ENCODE measurements at regions not wholly inside any gene's neighbourhood (a gene's known extent, or its start where the extent isn't known, plus 50 kb on each side); places are given as distances from the start of the nearest gene placed in this dataset.
"Not testable (repeated sequence)": the region's sequence is repeated elsewhere in the genome, so short reads cannot be mapped to it uniquely, and the experiment has no call there.

DNA sequence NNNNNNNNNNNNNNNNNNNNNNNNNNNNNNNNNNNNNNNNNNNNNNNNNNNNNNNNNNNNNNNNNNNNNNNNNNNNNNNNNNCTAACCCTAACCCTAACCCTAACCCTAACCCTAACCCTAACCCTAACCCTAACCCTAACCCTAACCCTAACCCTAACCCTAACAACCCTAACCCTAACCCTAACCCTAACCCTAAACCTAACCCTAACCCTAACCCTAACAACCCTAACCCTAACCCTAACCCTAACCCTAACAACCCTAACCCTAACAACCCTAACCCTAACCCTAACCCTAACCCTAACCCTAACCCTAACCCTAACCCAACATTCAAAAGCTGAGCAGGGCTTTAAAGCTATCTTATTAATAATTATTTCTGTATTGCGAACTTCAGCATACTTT is 182.5 kb upstream of the FAM20C start:
- DNase-seq, result peak; percentile 45

DNA sequence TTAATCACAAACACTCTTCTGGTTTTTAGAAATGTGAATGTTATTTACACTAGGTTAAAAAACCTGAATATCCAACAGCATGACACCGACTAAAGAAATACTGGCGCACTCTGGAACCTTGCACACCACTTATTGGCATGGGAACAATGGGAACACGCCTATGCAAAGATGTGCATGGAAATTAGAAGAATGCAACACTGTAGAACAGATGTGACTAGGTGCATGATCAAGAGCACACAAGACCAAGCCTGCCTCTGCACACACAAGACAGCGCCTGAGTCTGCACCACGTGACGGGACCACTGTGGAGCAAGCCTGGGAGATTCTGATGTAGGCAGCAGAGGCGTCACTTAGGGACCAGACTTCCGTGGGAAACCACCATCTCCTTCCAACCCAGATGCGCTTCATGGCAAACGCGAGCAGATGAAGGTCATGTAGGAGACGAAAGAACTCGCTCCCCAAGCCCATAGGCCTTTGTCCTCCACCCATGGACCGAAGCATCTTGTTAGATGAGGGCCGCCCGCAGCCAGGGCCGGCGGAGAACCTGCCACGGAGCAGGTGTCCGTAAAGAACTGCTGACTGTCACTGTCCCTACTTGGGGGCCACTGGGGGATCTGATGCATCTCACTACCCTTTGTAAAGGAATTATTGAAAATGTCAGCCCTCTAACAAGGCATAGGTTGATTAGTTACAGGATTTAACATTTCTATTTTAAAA is 159.6 kb upstream of the FAM20C start:
- DNase-seq, result not testable (repeated sequence)

DNA sequence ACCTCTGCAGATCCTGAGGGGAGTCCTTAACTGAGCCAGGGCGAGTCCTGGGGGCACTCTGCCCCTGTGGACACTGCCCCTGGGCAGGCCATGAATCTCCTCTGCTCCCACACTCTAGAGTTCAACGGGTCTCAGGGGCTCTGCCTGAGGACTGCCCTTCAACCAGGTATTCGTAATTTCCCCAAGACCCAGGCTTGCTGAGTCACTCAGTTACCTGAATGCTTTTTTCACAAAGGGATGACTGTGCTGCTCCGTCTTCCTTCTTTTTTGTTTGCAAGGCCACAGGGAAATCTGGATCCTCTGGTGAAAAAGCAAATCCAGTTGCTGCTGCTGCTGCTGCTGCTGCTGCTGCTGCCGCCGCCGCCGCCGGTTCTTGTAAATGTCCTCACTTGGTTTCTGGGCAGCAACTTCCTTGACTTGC is 157.2 kb upstream of the FAM20C start:
- DNase-seq, result not testable (repeated sequence)

DNA sequence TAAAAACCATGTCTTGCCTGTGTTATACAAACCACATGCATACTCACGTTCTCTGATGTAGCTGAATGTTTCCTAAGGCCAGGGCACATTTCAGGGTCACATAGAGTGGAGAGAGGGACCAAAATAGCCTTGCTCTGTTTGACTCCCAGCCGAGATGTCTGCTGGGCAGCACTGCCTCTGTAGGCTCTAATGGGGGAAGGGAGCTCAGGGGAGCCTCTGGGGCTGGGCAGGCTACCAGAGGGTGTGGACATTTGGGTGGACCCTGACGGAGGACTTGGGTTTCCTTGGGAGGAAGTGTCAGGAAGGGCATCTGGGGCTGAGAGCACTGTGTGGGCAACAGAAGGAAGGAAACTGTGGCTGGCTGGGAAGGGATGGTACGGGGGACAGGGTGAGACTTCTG is 155.8 kb upstream of the FAM20C start:
- DNase-seq, result not testable (repeated sequence)

- DNase-seq, result not testable (repeated sequence)
Measured at GRCh38 chr7:37656-38055, 154.7 kb upstream of the FAM20C start.

DNA sequence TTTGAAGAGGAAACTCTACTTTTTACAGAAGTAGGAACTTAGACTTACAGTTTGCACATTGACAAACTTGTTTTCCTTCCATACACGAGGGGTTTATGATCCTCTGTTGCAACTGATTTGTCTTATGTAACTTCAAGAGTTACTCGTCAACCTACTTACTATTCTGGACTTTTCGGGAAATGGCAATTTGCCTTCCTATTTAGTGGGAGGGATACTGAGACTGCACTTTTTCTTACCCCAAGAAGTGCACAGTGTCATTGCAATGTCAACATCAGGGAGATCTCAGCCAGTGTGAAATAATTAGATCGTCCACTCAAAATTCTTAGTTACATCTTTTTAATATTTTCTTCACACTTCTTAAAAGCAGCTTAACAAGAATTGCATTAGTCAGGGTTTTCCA is 153.9 kb upstream of the FAM20C start:
- DNase-seq, result not testable (repeated sequence)

DNA sequence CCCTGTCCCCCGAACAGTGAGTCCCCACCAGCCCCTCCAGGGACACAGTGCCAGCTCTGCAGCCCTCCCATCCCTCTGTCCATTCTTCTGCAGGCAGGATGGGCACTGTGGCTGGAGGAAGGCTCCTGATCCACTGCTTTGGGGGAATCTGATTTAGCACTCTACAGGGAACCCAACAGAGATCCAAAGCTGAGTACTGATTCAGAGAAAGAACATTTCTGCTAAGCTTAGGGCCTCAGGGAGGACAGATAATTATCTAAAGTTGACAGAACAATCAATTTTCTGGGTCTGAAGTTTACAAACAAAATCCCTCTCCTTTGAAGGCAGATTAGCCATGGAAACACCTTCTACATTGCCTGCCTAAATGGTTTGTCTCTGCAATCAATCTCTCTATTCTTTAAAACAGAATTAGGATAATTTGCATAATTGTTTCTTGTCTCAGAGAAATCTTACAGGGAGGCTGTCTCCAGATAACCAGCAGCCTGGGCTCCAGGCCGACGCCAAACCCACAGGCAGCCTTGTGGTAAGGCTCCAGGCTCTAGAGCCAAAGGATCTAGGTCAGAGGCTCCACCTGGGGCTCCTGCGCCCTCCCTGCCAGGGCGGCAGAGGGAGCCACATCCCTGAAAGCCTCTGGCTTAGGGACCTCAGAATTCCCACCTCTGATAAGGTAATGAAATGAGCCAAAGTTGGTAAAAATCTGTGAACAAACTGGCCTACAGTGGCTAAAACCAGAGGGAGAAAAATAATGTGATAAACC is 152.2 kb upstream of the FAM20C start:
- DNase-seq, result not testable (repeated sequence)

DNA sequence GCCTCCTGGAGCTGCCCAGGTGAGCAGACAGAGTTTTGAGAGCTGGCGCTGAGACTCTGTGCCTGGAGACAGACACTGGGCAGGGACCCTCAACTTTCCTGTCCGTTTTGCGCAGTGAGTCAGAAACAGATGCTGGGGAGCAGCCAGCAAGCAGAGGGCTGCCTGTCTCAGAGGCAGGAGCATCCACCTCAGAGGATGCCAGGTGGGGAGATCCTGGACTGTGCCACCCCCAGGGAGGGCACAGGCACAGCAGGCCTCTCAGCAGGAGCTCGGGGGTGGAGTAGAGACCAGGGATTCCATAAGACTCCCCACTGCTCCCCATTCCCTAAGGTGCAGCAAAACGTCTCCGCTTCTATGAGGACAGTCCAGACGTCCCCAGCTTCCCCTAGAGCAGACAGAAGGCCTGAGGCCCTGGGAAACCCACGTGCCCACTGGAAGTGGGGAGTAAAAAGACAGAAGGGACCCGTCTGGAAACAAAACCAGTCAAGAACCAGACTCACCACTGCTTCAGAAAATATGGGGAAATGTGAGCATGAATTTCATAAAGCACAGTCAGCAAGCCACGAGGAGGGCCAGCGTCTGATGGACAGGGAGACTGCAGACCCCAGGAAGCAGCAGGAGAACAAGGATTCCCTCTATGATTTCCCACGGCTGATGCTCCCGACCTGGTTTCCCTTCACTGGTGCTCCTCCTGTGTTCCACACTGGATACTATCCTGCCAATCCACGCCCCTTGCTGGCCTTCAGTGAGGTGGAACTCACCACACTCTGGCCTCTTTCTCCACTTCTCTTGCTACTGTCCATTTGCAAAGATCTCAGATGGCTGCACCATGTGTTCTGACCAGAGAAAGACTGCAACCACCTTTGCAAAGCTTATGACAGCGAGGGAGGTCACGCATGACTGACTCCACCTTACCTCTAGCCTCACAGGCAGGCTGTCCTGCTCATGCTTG is 151.3 kb upstream of the FAM20C start:
- DNase-seq, result no peak

- no peak for DNase-seq
Measured at GRCh38 chr7:41917-42565, 150.3 kb upstream of the FAM20C start.

GRCh38 chr7:43791-44540 is 148.4 kb upstream of the FAM20C start:
- DNase-seq, result no peak

GRCh38 chr7:44541-44896 is 147.9 kb upstream of the FAM20C start:
- DNase-seq, result no peak

GRCh38 chr7:45106-46090 is 147.0 kb upstream of the FAM20C start:
- no peak for DNase-seq

DNA sequence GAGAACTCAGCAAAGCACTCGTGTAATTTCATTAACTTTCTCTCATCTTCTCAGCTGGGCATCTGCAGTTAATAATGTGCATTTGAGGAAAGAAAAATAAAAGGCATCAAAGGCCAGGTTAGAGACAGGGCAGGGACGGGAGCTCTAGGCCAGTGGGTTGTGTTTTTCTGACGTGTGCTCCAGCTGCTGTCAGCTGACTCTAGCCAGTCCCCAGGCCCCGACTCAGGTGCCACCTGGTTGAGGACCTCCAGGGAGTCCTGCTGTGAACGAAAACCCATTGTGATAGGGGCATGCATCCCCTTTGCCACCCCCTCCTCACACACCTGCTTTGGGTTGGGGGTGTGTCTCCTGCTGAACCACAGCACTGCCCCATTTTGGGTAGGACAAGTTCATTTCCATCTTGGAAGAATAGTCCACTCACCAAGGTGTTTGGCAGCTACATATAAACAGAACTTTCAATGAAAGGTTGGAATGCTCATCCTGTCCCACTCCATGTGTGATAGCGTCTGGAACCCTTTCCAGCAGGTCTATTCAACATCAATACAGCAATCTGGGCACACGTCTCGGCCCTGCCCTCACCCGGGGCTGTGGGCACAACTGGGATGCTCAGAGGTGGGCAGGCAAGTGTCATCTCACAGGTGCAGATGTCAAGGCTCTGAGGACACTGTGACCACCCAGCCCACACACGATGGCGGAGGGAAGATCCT is 146.1 kb upstream of the FAM20C start:
- DNase-seq, result no peak

GRCh38 chr7:46830-47140 is 145.6 kb upstream of the FAM20C start:
- DNase-seq, result no peak

GRCh38 chr7:51456-52068 is 140.8 kb upstream of the FAM20C start:
- no peak for DNase-seq

- no peak for DNase-seq
Measured at GRCh38 chr7:52100-52499, 140.3 kb upstream of the FAM20C start.

- DNase-seq, result no peak
Measured at GRCh38 chr7:53531-53930, 138.8 kb upstream of the FAM20C start.

- no peak for DNase-seq
Measured at GRCh38 chr7:54615-55014, 137.8 kb upstream of the FAM20C start.

DNA sequence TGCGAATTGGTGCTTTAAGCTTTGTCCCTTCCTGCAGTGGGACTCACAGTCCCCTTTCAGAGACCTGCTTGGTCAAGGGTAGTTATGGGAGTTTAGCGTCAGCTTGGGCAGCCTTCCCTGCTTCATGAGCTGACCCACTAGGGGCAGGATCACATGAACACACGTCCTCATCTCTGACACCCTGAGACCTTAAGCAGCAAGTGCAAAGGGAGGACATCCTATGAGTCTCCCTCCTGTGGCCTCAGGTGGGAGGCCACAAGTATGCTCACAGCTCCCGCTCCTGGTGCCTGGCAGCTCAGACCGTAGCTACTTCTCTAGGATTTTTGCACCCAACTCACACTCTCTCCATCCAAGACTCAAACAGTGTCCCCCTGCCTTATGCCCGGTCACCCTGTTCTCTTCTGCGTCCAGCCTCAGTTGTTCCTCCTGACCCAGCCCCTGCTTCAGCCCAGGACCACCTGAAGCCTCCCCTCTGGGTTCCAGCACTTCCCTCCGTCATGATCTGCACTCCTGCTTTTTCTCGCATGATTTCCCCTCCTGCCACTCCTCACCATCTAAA is 136.6 kb upstream of the FAM20C start:
- no peak for DNase-seq
